ENCODE measurements at regions not wholly inside any gene's neighbourhood (a gene's known extent, or its start where the extent isn't known, plus 50 kb on each side); places are given as distances from the start of the nearest gene placed in this dataset.

GRCh38 chr6:84977363-84977705, 212.9 kb upstream of the TBX18 start:
- H3K4me1 ChIP-seq (ENCODE audit: insufficient read depth, low read length): no peaks in the 10 kb centered on the region
- H3K14ac ChIP-seq (ENCODE audit: insufficient read depth, low read length): no peak overlapping the region
- TF ChIP-seq, protein P1, sequence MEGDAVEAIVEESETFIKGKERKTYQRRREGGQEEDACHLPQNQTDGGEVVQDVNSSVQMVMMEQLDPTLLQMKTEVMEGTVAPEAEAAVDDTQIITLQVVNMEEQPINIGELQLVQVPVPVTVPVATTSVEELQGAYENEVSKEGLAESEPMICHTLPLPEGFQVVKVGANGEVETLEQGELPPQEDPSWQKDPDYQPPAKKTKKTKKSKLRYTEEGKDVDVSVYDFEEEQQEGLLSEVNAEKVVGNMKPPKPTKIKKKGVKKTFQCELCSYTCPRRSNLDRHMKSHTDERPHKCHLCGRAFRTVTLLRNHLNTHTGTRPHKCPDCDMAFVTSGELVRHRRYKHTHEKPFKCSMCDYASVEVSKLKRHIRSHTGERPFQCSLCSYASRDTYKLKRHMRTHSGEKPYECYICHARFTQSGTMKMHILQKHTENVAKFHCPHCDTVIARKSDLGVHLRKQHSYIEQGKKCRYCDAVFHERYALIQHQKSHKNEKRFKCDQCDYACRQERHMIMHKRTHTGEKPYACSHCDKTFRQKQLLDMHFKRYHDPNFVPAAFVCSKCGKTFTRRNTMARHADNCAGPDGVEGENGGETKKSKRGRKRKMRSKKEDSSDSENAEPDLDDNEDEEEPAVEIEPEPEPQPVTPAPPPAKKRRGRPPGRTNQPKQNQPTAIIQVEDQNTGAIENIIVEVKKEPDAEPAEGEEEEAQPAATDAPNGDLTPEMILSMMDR (conservative IDR thresholded peaks at IDR 0.05): no peak
- no peak overlapping the region for H2AK5ac ChIP-seq (ENCODE audit: insufficient read length, low read length)
- H4K8ac ChIP-seq (replicated peaks; ENCODE audit: insufficient read length, low read depth, low read length): no peak overlapping the region
- no peak for DNase-seq
- no peaks in the 10 kb centered on the region for H3K79me1 ChIP-seq (ENCODE audit: insufficient read depth, low read depth, low read length, poor library complexity, severe bottlenecking)
- no peak overlapping the region for H3K4me2 ChIP-seq (ENCODE audit: insufficient read depth, insufficient read length, low read length)
- H2BK20ac ChIP-seq (ENCODE audit: low read depth, low read length, poor library complexity, severe bottlenecking): no peak overlapping the region
- Mint-ChIP-seq H3K9me3 (peaks cover 3 to 4% of the 10 kb centered on the region in 2 experiments; a peak in 2 of 5 replicates), H3K27me3 (ENCODE audit: low read depth) (no peaks in the 10 kb centered on the region), H3K4me1 (peaks cover 0 to 7% of the 10 kb centered on the region in 2 experiments; a peak in 3 of 4 replicates), H3K4me3 (no peak overlapping the region), H3K36me3 (ENCODE audit: insufficient read depth in 1 of 3, low read depth in 3 of 3) (no peaks in the 10 kb centered on the region; a peak in 1 of 7 replicates), H3K27ac (no peak overlapping the region)
- H3K23ac ChIP-seq (ENCODE audit: insufficient read length, low read depth, low read length): no peak overlapping the region
- H3K9me3 ChIP-seq (ENCODE audit: control insufficient read depth, low read depth, low read length): no peaks in the 10 kb centered on the region
- no peak overlapping the region for H3T11ph ChIP-seq (ENCODE audit: low read length)
- no peak overlapping the region for H3K27ac ChIP-seq (ENCODE audit: insufficient read length, low read depth, low read length)
- H2BK120ac ChIP-seq (ENCODE audit: low read depth, low read length, poor library complexity, severe bottlenecking): no peak overlapping the region
- H3K27me3 ChIP-seq (ENCODE audit: insufficient read depth, low read length): no peaks in the 10 kb centered on the region
- no peak overlapping the region for H3K9ac ChIP-seq (ENCODE audit: extremely low read depth, insufficient read length, low read length)
- no peak overlapping the region for H3K56ac ChIP-seq (ENCODE audit: insufficient read length, low read depth, low read length)
- no peak overlapping the region for H4K5ac ChIP-seq (ENCODE audit: insufficient read length, low read depth, low read length)
- no peak overlapping the region for H4K91ac ChIP-seq (ENCODE audit: insufficient read length, low read depth, low read length)
- H3K18ac ChIP-seq (ENCODE audit: insufficient read length, low read depth, low read length): no peak overlapping the region
- no peaks in the 10 kb centered on the region for H3K23me2 ChIP-seq (ENCODE audit: insufficient read length, low read depth, low read length, poor library complexity, severe bottlenecking)
- H3K79me2 ChIP-seq (ENCODE audit: insufficient read depth, low read length): no peaks in the 10 kb centered on the region
- no peaks in the 10 kb centered on the region for H4K20me1 ChIP-seq (ENCODE audit: control insufficient read depth, insufficient read depth, insufficient read length)
- no peak overlapping the region for H3K4ac ChIP-seq (ENCODE audit: low read depth, low read length)
- no peak overlapping the region for H2BK12ac ChIP-seq (ENCODE audit: insufficient read length, low read depth, low read length)
- no peak overlapping the region for H2BK5ac ChIP-seq (ENCODE audit: insufficient read length, low read length)
- H2AFZ ChIP-seq (ENCODE audit: low read length): no peak overlapping the region
- no CpG with 5 or more reads among the region's 1 CpG for WGBS (ENCODE audit: extremely low coverage, insufficient read length, low lambda C conversion rate)
- H2BK15ac ChIP-seq (ENCODE audit: low read depth, low read length): no peak overlapping the region

Data from H9 (cell line).